GM12878 (cell line): ENCODE measurements at regions not wholly inside any gene's neighbourhood (a gene's known extent, or its start where the extent isn't known, plus 50 kb on each side); places are given as distances from the start of the nearest gene placed in this dataset.

Source experiments
- BACH1 ChIP-seq: fragments of 450-650 bp; IDR thresholded peaks from 2 replicates; pipeline ENCODE4 v1.6.1; 2017; ENCODE audit warnings: mild to moderate bottlenecking, borderline replicate concordance
- BHLHE40 ChIP-seq, 2 experiments: fragments of 450-650 bp in 1 of 2; IDR thresholded peaks; 2 replicates each; pipeline ENCODE4 v1.6.1; 2011 to 2017; ENCODE audit warnings: low read depth in 2 of 2, borderline replicate concordance in 1 of 2, improper control_type of control experiment in 1 of 2, low read length in 1 of 2, mild to moderate bottlenecking in 1 of 2
- CTCF ChIP-seq, 3 experiments: IDR thresholded peaks in 2 of 3; conservative IDR thresholded peaks in 1 of 3; 2 replicates each; pipeline ENCODE4 v1.5.1; 2011; ENCODE audit warnings: low read depth in 3 of 3, low read length in 3 of 3, mild to moderate bottlenecking in 3 of 3, control low read depth in 2 of 3, moderate library complexity in 2 of 3, inconsistent platforms in 1 of 3, mixed read lengths in 1 of 3; ENCODE audit not compliant: control insufficient read depth in 2 of 3, insufficient read depth in 1 of 3; ENCODE audit errors: extremely low read depth in 1 of 3
- ELK1 ChIP-seq: IDR thresholded peaks from 2 replicates; pipeline ENCODE4 v1.6.1; 2012; ENCODE audit warnings: low read depth, low read length, improper control_type of control experiment
- EZH2 ChIP-seq: IDR thresholded peaks from 2 replicates; pipeline ENCODE4 v1.6.1; 2012; ENCODE audit warnings: low read depth, mild to moderate bottlenecking, control low read depth, inconsistent platforms, low read length, borderline replicate concordance; ENCODE audit not compliant: control insufficient read depth
- MEF2A ChIP-seq: IDR thresholded peaks from 2 replicates; pipeline ENCODE4 v1.6.1; 2011; ENCODE audit warnings: low read depth, mild to moderate bottlenecking, low read length, moderate library complexity; ENCODE audit not compliant: insufficient read depth
- NKRF ChIP-seq: fragments of 450-650 bp; conservative IDR thresholded peaks from 2 replicates; pipeline ENCODE4 v1.6.1; 2017; ENCODE audit warnings: mild to moderate bottlenecking, moderate library complexity
- NR2F1 ChIP-seq: fragments of 450-650 bp; conservative IDR thresholded peaks from 2 replicates; pipeline ENCODE4 v1.6.1; 2017; ENCODE audit warnings: mild to moderate bottlenecking
- RCOR1 ChIP-seq: conservative IDR thresholded peaks from 2 replicates; pipeline ENCODE4 v1.6.1; 2012; ENCODE audit warnings: low read depth, low read length, improper control_type of control experiment
- RELA ChIP-seq: fragments of 450-650 bp; IDR thresholded peaks from 2 replicates; pipeline ENCODE4 v1.8.0; 2014; ENCODE audit warnings: borderline replicate concordance; ENCODE audit not compliant: partially characterized antibody
- TAF1 ChIP-seq: IDR thresholded peaks from 2 replicates; pipeline ENCODE4 v1.6.1; 2011; ENCODE audit warnings: mild to moderate bottlenecking, low read depth, low read length, borderline replicate concordance

GRCh38 chr12:38961683-38962082 lies 56.3 kb upstream of the CPNE8 start:
- no peak for TF ChIP-seq NKRF
- no peak for TF ChIP-seq MEF2A
- TF ChIP-seq BACH1, result no peak
- TF ChIP-seq TAF1, result no peak
- TF ChIP-seq RELA, result no peak
- TF ChIP-seq NR2F1, result no peak
- no peak for TF ChIP-seq ELK1
- no peak for TF ChIP-seq RCOR1
- no peak for TF ChIP-seq CTCF (IDR thresholded peaks at IDR 0.05 in 2 of 3, conservative IDR thresholded peaks at IDR 0.05 in 1 of 3; ENCODE audit: control insufficient read depth in 2 of 3, extremely low read depth in 1 of 3, insufficient read depth in 1 of 3, low read depth in 3 of 3, low read length in 3 of 3)
- no peak for TF ChIP-seq EZH2
- TF ChIP-seq BHLHE40 (IDR thresholded peaks at IDR 0.05; ENCODE audit: borderline replicate concordance in 1 of 2, low read depth in 2 of 2, low read length in 1 of 2), result no peak
